ENCODE measurements at regions not wholly inside any gene's neighbourhood (a gene's known extent, or its start where the extent isn't known, plus 50 kb on each side); places are given as distances from the start of the nearest gene placed in this dataset.

DNA sequence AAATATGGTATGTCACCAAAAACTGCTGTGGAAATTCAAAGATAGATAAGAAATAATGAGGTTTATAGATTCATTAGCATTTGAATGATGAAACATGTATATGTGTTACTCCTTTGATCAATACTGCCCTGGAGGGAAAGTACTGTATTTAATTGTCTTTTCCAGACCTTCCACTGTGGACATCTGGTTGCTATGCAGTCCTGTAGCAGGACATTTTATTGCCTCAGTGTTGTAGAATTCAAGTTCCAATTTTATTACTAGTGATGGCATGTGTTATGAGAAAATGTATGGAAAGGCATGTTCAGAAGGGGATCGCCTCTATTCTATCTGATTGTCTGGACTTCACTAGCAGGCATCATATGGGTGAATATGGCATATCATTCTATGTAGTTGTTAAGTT is 391.0 kb downstream of the TFAP2B start (continued):
- TF ChIP-seq POLR2AphosphoS5 (IDR thresholded peaks at IDR 0.05; ENCODE audit: low read depth) = no peak
- TF ChIP-seq NANOG (IDR thresholded peaks at IDR 0.05; ENCODE audit: borderline replicate concordance) = no peak
- no peak for TF ChIP-seq ZNF114 (CRISPR knock-in tag; IDR thresholded peaks at IDR 0.05)
- TF ChIP-seq EZH2phosphoT487 (IDR thresholded peaks at IDR 0.05; ENCODE audit: unreplicated experiment) = no peak
- no peak for TF ChIP-seq ZNF331 (CRISPR knock-in tag; IDR thresholded peaks at IDR 0.05; ENCODE audit: low read depth)
- no peak for TF ChIP-seq CREB1 (CRISPR knock-in tag; IDR thresholded peaks at IDR 0.05; ENCODE audit: low read depth)
- TF ChIP-seq, protein P1, sequence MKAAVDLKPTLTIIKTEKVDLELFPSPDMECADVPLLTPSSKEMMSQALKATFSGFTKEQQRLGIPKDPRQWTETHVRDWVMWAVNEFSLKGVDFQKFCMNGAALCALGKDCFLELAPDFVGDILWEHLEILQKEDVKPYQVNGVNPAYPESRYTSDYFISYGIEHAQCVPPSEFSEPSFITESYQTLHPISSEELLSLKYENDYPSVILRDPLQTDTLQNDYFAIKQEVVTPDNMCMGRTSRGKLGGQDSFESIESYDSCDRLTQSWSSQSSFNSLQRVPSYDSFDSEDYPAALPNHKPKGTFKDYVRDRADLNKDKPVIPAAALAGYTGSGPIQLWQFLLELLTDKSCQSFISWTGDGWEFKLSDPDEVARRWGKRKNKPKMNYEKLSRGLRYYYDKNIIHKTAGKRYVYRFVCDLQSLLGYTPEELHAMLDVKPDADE (IDR thresholded peaks at IDR 0.05) = no peak
- TF ChIP-seq, protein P2, sequence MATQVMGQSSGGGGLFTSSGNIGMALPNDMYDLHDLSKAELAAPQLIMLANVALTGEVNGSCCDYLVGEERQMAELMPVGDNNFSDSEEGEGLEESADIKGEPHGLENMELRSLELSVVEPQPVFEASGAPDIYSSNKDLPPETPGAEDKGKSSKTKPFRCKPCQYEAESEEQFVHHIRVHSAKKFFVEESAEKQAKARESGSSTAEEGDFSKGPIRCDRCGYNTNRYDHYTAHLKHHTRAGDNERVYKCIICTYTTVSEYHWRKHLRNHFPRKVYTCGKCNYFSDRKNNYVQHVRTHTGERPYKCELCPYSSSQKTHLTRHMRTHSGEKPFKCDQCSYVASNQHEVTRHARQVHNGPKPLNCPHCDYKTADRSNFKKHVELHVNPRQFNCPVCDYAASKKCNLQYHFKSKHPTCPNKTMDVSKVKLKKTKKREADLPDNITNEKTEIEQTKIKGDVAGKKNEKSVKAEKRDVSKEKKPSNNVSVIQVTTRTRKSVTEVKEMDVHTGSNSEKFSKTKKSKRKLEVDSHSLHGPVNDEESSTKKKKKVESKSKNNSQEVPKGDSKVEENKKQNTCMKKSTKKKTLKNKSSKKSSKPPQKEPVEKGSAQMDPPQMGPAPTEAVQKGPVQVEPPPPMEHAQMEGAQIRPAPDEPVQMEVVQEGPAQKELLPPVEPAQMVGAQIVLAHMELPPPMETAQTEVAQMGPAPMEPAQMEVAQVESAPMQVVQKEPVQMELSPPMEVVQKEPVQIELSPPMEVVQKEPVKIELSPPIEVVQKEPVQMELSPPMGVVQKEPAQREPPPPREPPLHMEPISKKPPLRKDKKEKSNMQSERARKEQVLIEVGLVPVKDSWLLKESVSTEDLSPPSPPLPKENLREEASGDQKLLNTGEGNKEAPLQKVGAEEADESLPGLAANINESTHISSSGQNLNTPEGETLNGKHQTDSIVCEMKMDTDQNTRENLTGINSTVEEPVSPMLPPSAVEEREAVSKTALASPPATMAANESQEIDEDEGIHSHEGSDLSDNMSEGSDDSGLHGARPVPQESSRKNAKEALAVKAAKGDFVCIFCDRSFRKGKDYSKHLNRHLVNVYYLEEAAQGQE (IDR thresholded peaks at IDR 0.05; ENCODE audit: unreplicated experiment) = no peak
- no peak for TF ChIP-seq EZH2 (IDR thresholded peaks at IDR 0.05; ENCODE audit: low read depth, unreplicated experiment)
- TF ChIP-seq, protein P3, sequence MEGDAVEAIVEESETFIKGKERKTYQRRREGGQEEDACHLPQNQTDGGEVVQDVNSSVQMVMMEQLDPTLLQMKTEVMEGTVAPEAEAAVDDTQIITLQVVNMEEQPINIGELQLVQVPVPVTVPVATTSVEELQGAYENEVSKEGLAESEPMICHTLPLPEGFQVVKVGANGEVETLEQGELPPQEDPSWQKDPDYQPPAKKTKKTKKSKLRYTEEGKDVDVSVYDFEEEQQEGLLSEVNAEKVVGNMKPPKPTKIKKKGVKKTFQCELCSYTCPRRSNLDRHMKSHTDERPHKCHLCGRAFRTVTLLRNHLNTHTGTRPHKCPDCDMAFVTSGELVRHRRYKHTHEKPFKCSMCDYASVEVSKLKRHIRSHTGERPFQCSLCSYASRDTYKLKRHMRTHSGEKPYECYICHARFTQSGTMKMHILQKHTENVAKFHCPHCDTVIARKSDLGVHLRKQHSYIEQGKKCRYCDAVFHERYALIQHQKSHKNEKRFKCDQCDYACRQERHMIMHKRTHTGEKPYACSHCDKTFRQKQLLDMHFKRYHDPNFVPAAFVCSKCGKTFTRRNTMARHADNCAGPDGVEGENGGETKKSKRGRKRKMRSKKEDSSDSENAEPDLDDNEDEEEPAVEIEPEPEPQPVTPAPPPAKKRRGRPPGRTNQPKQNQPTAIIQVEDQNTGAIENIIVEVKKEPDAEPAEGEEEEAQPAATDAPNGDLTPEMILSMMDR (conservative IDR thresholded peaks at IDR 0.05; ENCODE audit: low read depth in 2 of 2) = no peak

DNA sequence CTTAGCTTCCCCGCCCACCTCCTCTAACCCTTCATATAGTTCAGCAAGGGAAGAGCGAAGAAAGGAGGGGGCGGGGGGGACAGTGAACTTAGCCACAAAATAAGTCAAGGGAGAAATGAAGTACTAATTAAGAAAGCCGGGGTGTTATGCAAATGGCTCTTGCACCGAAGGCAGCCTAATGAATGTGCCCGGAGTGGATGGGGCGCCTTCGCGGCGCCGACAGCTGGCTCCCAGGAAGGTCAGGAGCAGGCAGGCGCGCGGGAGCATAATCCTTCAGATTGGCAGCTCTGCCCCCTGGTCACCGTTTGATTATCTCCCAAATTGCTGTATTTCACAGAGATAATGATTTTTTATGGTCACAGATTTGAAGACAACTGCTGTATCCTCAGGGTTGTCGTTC is 395.1 kb downstream of the TFAP2B start:
- Histone ChIP-seq H3K27ac (ENCODE audit: low read depth) (no peak overlapping the region), H3F3A (replicated peaks; ENCODE audit: low read depth) (no peaks in the 10 kb centered on the region), H3K79me2 (replicated peaks; ENCODE audit: insufficient read depth) (no peaks in the 10 kb centered on the region), H4K20me1 (replicated peaks; ENCODE audit: insufficient read depth) (no peaks in the 10 kb centered on the region), H3K4me3 (peak overlapping the region; percentile 51), H3K4me1 (ENCODE audit: insufficient read depth) (peaks cover 9% of the 10 kb centered on the region), H3K36me3 (ENCODE audit: insufficient read depth) (no peaks in the 10 kb centered on the region), H3K27me3 (ENCODE audit: insufficient read depth) (no peaks in the 10 kb centered on the region), H2AFZ (peak overlapping the region; percentile 82), H3K9me2 (ENCODE audit: insufficient read depth) (no peaks in the 10 kb centered on the region), H3K4me2 (peak overlapping the region; percentile 75)
- Mint-ChIP-seq H3K27ac (no peak overlapping the region), H3K27me3 (ENCODE audit: insufficient read depth, low read depth, poor library complexity) (no peaks in the 10 kb centered on the region), H3K4me3 (peak overlapping the region; percentile 51), H3K4me1 (peaks cover 23% of the 10 kb centered on the region), H3K36me3 (ENCODE audit: low read depth) (no peaks in the 10 kb centered on the region), H3K9me3 (no peaks in the 10 kb centered on the region)
- ATAC-seq = peak; percentile 98
- DNase-seq (ENCODE audit: low spot score) = peak; percentile 56
- TF ChIP-seq, protein P3 (conservative IDR thresholded peaks at IDR 0.05; ENCODE audit: low read depth in 2 of 2) = no peak
- TF ChIP-seq NANOG (IDR thresholded peaks at IDR 0.05; ENCODE audit: borderline replicate concordance) (no peak), JUNB (IDR thresholded peaks at IDR 0.05; ENCODE audit: unreplicated experiment) (no peak), ZNF114 (CRISPR knock-in tag; IDR thresholded peaks at IDR 0.05) (no peak)
- TF ChIP-seq, protein P1 (IDR thresholded peaks at IDR 0.05) = no peak
